ENCODE measurements at regions not wholly inside any gene's neighbourhood (a gene's known extent, or its start where the extent isn't known, plus 50 kb on each side); places are given as distances from the start of the nearest gene placed in this dataset.

DNA sequence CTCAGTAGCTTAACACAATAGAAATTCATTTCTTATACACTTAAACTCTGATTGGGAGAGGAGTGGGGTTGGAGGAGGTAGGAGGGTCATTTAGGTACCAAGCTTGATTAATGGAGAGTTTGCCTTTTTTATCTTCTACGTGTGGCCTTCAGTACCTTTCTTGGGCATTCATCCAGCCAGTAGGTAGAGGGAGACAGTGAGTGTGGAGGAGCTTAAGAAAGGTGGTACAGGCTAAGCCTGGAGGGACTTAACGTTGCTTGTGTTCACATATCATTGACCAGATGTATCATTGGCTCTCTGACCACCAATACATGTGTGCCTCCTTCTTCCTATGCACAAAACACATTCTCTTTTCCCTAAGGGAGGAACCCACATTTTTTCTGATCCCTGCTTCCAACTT is 232.9 kb upstream of the CRY1 start:
- TF ChIP-seq, protein P1, sequence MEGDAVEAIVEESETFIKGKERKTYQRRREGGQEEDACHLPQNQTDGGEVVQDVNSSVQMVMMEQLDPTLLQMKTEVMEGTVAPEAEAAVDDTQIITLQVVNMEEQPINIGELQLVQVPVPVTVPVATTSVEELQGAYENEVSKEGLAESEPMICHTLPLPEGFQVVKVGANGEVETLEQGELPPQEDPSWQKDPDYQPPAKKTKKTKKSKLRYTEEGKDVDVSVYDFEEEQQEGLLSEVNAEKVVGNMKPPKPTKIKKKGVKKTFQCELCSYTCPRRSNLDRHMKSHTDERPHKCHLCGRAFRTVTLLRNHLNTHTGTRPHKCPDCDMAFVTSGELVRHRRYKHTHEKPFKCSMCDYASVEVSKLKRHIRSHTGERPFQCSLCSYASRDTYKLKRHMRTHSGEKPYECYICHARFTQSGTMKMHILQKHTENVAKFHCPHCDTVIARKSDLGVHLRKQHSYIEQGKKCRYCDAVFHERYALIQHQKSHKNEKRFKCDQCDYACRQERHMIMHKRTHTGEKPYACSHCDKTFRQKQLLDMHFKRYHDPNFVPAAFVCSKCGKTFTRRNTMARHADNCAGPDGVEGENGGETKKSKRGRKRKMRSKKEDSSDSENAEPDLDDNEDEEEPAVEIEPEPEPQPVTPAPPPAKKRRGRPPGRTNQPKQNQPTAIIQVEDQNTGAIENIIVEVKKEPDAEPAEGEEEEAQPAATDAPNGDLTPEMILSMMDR (IDR thresholded peaks at IDR 0.05; ENCODE audit: unreplicated experiment in 3 of 3) = no peak
- H3K4me1 Mint-ChIP-seq = peaks cover 5% of the 10 kb centered on the region
- H3K27me3 Mint-ChIP-seq (ENCODE audit: low read depth) = peaks cover 63% of the 10 kb centered on the region
- no peaks in the 10 kb centered on the region for H3K36me3 Mint-ChIP-seq (ENCODE audit: low read depth)
- H3K4me3 Mint-ChIP-seq = no peak overlapping the region
- H3K9me3 Mint-ChIP-seq = no peaks in the 10 kb centered on the region
- no peak overlapping the region for H3K27ac Mint-ChIP-seq

DNA sequence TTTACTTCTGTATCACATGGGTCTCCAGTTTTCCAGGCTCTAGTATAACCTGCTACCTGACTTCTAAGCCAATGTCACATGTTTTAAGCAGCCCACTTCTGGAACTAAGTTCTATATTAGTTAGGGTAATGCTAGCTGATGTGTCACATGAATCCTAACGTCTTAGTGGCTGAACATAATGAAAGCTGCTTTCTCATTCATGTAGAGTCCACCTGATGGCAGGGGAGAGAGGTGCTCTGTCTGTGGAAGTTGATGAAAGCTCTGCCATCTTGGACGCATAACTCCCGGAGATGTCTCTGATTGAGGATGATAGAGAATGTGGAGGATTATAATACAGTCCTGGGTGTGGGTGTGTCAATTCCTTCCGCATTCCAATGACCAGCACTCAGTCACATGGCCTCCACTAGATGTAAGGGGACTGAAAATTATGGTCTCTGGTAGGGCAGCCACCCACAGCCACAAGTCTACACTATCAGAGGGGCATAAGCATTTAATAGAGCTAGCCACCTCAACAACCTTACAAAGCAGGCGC is 234.4 kb upstream of the CRY1 start:
- H3K27ac Mint-ChIP-seq = no peak overlapping the region
- H3K27me3 Mint-ChIP-seq (ENCODE audit: low read depth) = peaks cover 53% of the 10 kb centered on the region
- H3K4me3 Mint-ChIP-seq = no peak overlapping the region
- no peaks in the 10 kb centered on the region for H3K36me3 Mint-ChIP-seq (ENCODE audit: low read depth)
- no peaks in the 10 kb centered on the region for H3K9me3 Mint-ChIP-seq
- TF ChIP-seq, protein P1 (IDR thresholded peaks at IDR 0.05; ENCODE audit: unreplicated experiment in 3 of 3) = no peak
- H3K4me1 Mint-ChIP-seq = peaks cover 4% of the 10 kb centered on the region

DNA sequence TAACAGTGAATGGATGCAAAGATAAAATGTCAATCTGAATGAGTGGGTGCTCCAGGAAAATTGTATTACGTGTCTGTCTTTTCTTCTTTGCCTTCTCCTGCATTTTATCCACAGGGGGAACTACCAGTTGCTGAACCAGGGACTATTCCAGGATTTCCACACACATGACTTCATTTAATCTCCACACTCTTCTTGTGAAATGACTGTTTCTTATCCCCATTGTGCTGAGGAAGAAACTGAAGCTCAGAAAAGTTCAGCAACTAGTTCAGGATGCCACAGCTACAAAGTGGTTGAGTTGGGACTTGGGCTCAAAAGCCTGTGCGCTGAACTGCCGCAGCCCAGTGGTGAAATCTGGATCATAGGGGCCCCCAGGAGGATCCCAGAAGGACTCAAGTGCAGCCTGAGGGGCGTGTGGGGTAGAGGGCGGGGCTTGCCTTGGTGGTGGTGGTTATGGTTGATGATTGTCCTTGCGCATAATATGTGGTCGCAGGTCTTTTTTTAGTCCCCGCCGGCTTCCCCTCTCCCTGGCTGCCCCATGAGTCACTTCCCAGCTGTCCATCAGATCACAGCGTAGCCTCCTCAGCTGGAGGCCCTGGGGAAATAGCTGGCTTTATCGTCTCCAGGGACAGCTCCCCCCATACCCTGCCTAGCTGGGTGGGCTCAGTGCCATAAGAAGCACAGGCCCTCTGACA is 235.2 kb upstream of the CRY1 start:
- Mint-ChIP-seq H3K27ac (no peak overlapping the region), H3K4me1 (peaks cover 4% of the 10 kb centered on the region), H3K4me3 (no peak overlapping the region), H3K9me3 (no peaks in the 10 kb centered on the region), H3K36me3 (ENCODE audit: low read depth) (no peaks in the 10 kb centered on the region), H3K27me3 (ENCODE audit: low read depth) (peaks cover 44% of the 10 kb centered on the region)
- TF ChIP-seq, protein P1 (IDR thresholded peaks at IDR 0.05; ENCODE audit: unreplicated experiment in 3 of 3) = no peak

- Mint-ChIP-seq H3K4me3 (no peak overlapping the region), H3K27ac (no peak overlapping the region), H3K27me3 (ENCODE audit: low read depth) (peaks cover 44% of the 10 kb centered on the region), H3K36me3 (ENCODE audit: low read depth) (no peaks in the 10 kb centered on the region), H3K4me1 (peaks cover 4% of the 10 kb centered on the region), H3K9me3 (no peaks in the 10 kb centered on the region)
- TF ChIP-seq, protein P1 (IDR thresholded peaks at IDR 0.05; ENCODE audit: unreplicated experiment in 3 of 3) = no peak
Measured at GRCh38 chr12:107329569-107330324, 236.4 kb upstream of the CRY1 start.

DNA sequence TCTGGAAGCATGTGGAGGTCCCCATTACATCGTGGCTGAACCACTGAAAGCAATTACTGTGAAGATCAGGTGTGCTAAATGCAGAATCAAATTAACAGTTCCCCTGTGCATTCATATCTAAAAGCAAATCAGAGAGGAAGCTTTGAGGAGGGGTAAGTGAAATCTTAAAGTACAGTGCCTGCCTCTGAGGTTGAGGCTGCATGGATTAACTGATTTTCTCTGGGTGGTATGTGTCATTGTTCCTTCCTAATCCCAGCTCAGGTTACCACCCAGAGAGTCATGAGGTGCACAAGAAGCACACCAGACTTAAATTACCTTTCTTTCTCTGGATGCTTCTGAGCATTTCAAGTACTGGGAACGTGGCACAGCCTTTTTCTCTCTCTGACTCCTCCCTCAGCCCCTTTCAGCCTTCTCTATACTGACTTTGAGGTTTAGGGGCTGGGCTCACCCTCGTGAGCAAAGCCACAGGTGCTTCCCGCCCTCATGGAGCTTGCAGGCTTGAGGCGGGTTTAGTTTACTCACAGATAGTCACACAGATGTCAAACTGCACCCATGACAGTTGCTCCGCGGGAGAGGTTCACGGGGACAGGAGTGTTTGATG is 237.6 kb upstream of the CRY1 start:
- H3K9me3 Mint-ChIP-seq = no peaks in the 10 kb centered on the region
- peaks cover 40% of the 10 kb centered on the region for H3K27me3 Mint-ChIP-seq (ENCODE audit: low read depth)
- H3K4me1 Mint-ChIP-seq = peaks cover 4% of the 10 kb centered on the region
- H3K4me3 Mint-ChIP-seq = no peak overlapping the region
- TF ChIP-seq, protein P1 (IDR thresholded peaks at IDR 0.05; ENCODE audit: unreplicated experiment in 3 of 3) = no peak
- H3K27ac Mint-ChIP-seq = no peak overlapping the region
- H3K36me3 Mint-ChIP-seq (ENCODE audit: low read depth) = no peaks in the 10 kb centered on the region
